GM23248 (cell line): ENCODE measurements at regions not wholly inside any gene's neighbourhood (a gene's known extent, or its start where the extent isn't known, plus 50 kb on each side); places are given as distances from the start of the nearest gene placed in this dataset.

ENCODE experiments used
- DNase-seq: peaks from one replicate; pipeline ENCODE4 v3.0.0-alpha.2; 2015
- H2AFZ ChIP-seq: fragments of 200-600 bp; sonication (generic); 2 replicates; pipeline ENCODE4 v1.6.1; 2016; ENCODE audit warnings: antibody characterized with exemption
- H3F3A ChIP-seq: fragments of 200-600 bp; sonication (generic); 2 replicates; pipeline ENCODE4 v1.6.1; 2016; ENCODE audit warnings: mild to moderate bottlenecking, antibody characterized with exemption, mixed run types; ENCODE audit not compliant: insufficient read depth
- H3K27ac ChIP-seq: fragments of 200-600 bp; sonication (generic); 2 replicates; pipeline ENCODE4 v1.5.1; 2016; ENCODE audit warnings: mild to moderate bottlenecking
- H3K27me3 ChIP-seq: fragments of 200-600 bp; sonication (generic); replicated peaks from 2 replicates; pipeline ENCODE4 v1.6.1; 2016; ENCODE audit warnings: mild to moderate bottlenecking; ENCODE audit not compliant: insufficient read depth
- H3K36me3 ChIP-seq: fragments of 200-600 bp; sonication (generic); 2 replicates; pipeline ENCODE4 v1.6.1; 2016; ENCODE audit warnings: low read depth, mild to moderate bottlenecking
- H3K4me1 ChIP-seq: fragments of 200-600 bp; sonication (generic); 2 replicates; pipeline ENCODE4 v1.6.1; 2016; ENCODE audit warnings: mild to moderate bottlenecking; ENCODE audit not compliant: insufficient read depth
- H3K4me2 ChIP-seq: fragments of 200-600 bp; sonication (generic); one replicate; pipeline ENCODE4 v1.6.1; 2016; ENCODE audit warnings: mild to moderate bottlenecking; ENCODE audit not compliant: unreplicated experiment
- H3K4me3 ChIP-seq: fragments of 200-600 bp; sonication (generic); 2 replicates; pipeline ENCODE4 v1.5.1; 2016; ENCODE audit warnings: mild to moderate bottlenecking
- H3K79me2 ChIP-seq: fragments of 200-600 bp; sonication (generic); 2 replicates; pipeline ENCODE4 v1.6.1; 2016; ENCODE audit warnings: mild to moderate bottlenecking; ENCODE audit not compliant: insufficient read depth
- H3K9ac ChIP-seq: fragments of 200-600 bp; sonication (generic); 2 replicates; pipeline ENCODE4 v1.6.1; 2016; ENCODE audit warnings: mild to moderate bottlenecking
- H3K9me2 ChIP-seq: fragments of 200-600 bp; sonication (generic); 2 replicates; pipeline ENCODE4 v1.6.1; 2016; ENCODE audit warnings: mixed run types, mild to moderate bottlenecking, moderate library complexity; ENCODE audit not compliant: insufficient read depth
- H3K9me3 ChIP-seq: fragments of 200-600 bp; sonication (generic); one replicate; pipeline ENCODE4 v1.6.1; 2017; ENCODE audit warnings: low read depth
- H4K20me1 ChIP-seq: fragments of 200-600 bp; sonication (generic); 2 replicates; pipeline ENCODE4 v1.6.0; 2016; ENCODE audit not compliant: insufficient read depth
- EZH2 ChIP-seq: fragments of 200-600 bp; sonication (generic); IDR thresholded peaks from 2 replicates; pipeline ENCODE4 v1.6.1; 2018; ENCODE audit warnings: antibody characterized with exemption, mild to moderate bottlenecking; ENCODE audit not compliant: insufficient read depth, poor library complexity, severe bottlenecking
- EZH2phosphoT487 ChIP-seq: fragments of 200-600 bp; sonication (generic); IDR thresholded peaks from 2 replicates; pipeline ENCODE4 v1.6.1; 2018; ENCODE audit warnings: antibody characterized with exemption, moderate library complexity, mild to moderate bottlenecking, low read depth; ENCODE audit not compliant: insufficient read depth
- WGBS, 2 experiments: methylation state at CpG; one replicate each; pipeline ENCODE4 v1.1.6; 2015 to 2017; ENCODE audit warnings: low lambda C conversion rate in 2 of 2, low coverage in 1 of 2; ENCODE audit errors: missing lambda C conversion rate in 2 of 2; 5-methylcytosine and 5-hydroxymethylcytosine counted together
- in situ Hi-C: fragments of 300-500 bp; cut with MboI; formaldehyde crosslinking; loops from 2 replicates; pipeline ENCODE4 v1.15.0; 2020

GRCh38 chr4:110877778-110878370 lies 255.0 kb upstream of the PITX2 start:
- H3K9me2 ChIP-seq: no peaks in the 10 kb centered on the region
- no peaks in the 10 kb centered on the region for H4K20me1 ChIP-seq
- H3K36me3 ChIP-seq: no peaks in the 10 kb centered on the region
- in situ Hi-C loops: no loop called here
- H3K27ac ChIP-seq: no peak overlapping the region
- 56 to 65% methylated on average over 2 of the region's 2 CpGs for WGBS, 2 experiments
- no peak for DNase-seq
- no peak overlapping the region for H3K4me2 ChIP-seq
- no peaks in the 10 kb centered on the region for H3F3A ChIP-seq
- H3K4me1 ChIP-seq: no peaks in the 10 kb centered on the region
- no peak overlapping the region for H3K4me3 ChIP-seq
- no peak overlapping the region for H3K9ac ChIP-seq
- no peaks in the 10 kb centered on the region for H3K27me3 ChIP-seq
- no peak overlapping the region for H2AFZ ChIP-seq
- H3K9me3 ChIP-seq: no peaks in the 10 kb centered on the region
- TF ChIP-seq EZH2 (no peak), EZH2phosphoT487 (no peak)
- H3K79me2 ChIP-seq: no peaks in the 10 kb centered on the region

GRCh38 chr4:110878413-110878812 lies 255.5 kb upstream of the PITX2 start:
- TF ChIP-seq EZH2 (no peak), EZH2phosphoT487 (no peak)
- no peaks in the 10 kb centered on the region for H3K9me3 ChIP-seq
- H3K36me3 ChIP-seq: no peaks in the 10 kb centered on the region
- H3K9me2 ChIP-seq: no peaks in the 10 kb centered on the region
- no peaks in the 10 kb centered on the region for H4K20me1 ChIP-seq
- H3K4me2 ChIP-seq: no peak overlapping the region
- no peaks in the 10 kb centered on the region for H3K27me3 ChIP-seq
- no peaks in the 10 kb centered on the region for H3K79me2 ChIP-seq
- no peak overlapping the region for H3K4me3 ChIP-seq
- H3F3A ChIP-seq: no peaks in the 10 kb centered on the region
- H3K27ac ChIP-seq: no peak overlapping the region
- H3K9ac ChIP-seq: no peak overlapping the region
- peak; percentile 3 for DNase-seq
- no peak overlapping the region for H2AFZ ChIP-seq
- no peaks in the 10 kb centered on the region for H3K4me1 ChIP-seq
- in situ Hi-C loops: no loop called here
- WGBS, 2 experiments: 75 to 82% methylated on average over 2 of the region's 2 CpGs

GRCh38 chr4:110878956-110879355 lies 256.1 kb upstream of the PITX2 start:
- Histone ChIP-seq H3K36me3 (no peaks in the 10 kb centered on the region), H3F3A (no peaks in the 10 kb centered on the region), H3K4me3 (no peak overlapping the region), H3K9me3 (no peaks in the 10 kb centered on the region), H3K79me2 (no peaks in the 10 kb centered on the region), H3K9ac (no peak overlapping the region), H3K27me3 (no peaks in the 10 kb centered on the region), H4K20me1 (no peaks in the 10 kb centered on the region), H2AFZ (no peak overlapping the region), H3K4me1 (no peaks in the 10 kb centered on the region), H3K27ac (no peak overlapping the region), H3K4me2 (no peak overlapping the region), H3K9me2 (no peaks in the 10 kb centered on the region)
- TF ChIP-seq EZH2phosphoT487 (no peak), EZH2 (no peak)
- 96% methylated on average over 3 of the region's 3 CpGs for WGBS, 2 experiments
- in situ Hi-C loops: no loop called here
- DNase-seq: no peak

- 75 to 78% methylated on average over 6 of the region's 6 CpGs for WGBS, 2 experiments
- Histone ChIP-seq H3K36me3 (no peaks in the 10 kb centered on the region), H4K20me1 (no peaks in the 10 kb centered on the region)
Observed at GRCh38 chr4:110886270-110886669, 263.4 kb upstream of the PITX2 start.

GRCh38 chr4:110886856-110887255 lies 264.0 kb upstream of the PITX2 start:
- Histone ChIP-seq H3F3A (no peaks in the 10 kb centered on the region), H3K4me1 (no peaks in the 10 kb centered on the region), H3K9ac (no peak overlapping the region), H3K36me3 (no peaks in the 10 kb centered on the region), H3K79me2 (no peaks in the 10 kb centered on the region), H3K9me2 (no peaks in the 10 kb centered on the region), H3K27me3 (no peaks in the 10 kb centered on the region), H3K9me3 (no peaks in the 10 kb centered on the region), H2AFZ (no peak overlapping the region), H3K4me3 (no peak overlapping the region), H4K20me1 (no peaks in the 10 kb centered on the region), H3K27ac (no peak overlapping the region), H3K4me2 (no peak overlapping the region)
- in situ Hi-C loops: no loop called here
- DNase-seq: no peak
- WGBS, 2 experiments: 81 to 83% methylated on average over 8 of the region's 8 CpGs
- TF ChIP-seq EZH2 (no peak), EZH2phosphoT487 (no peak)

More at GRCh38 chr4:110886270-110886669, 263.4 kb upstream of the PITX2 start:
- TF ChIP-seq EZH2: no peak
- Histone ChIP-seq H3K9me2 (no peaks in the 10 kb centered on the region), H3K27ac (no peak overlapping the region), H3F3A (no peaks in the 10 kb centered on the region), H3K4me2 (no peak overlapping the region), H3K9me3 (no peaks in the 10 kb centered on the region), H2AFZ (no peak overlapping the region), H3K9ac (no peak overlapping the region), H3K27me3 (no peaks in the 10 kb centered on the region), H3K4me3 (no peak overlapping the region), H3K4me1 (no peaks in the 10 kb centered on the region), H3K79me2 (no peaks in the 10 kb centered on the region)
- DNase-seq: no peak
- in situ Hi-C loops: no loop called here
